Kidney epithelial cell (primary cell): ENCODE measurements at regions not wholly inside any gene's neighbourhood (a gene's known extent, or its start where the extent isn't known, plus 50 kb on each side); places are given as distances from the start of the nearest gene placed in this dataset.

Experiments
- DNase-seq: peaks from one replicate; pipeline ENCODE4 v3.0.0-alpha.2; 2010; ENCODE audit warnings: low read depth
- H3K27me3 ChIP-seq: 2 replicates; pipeline ENCODE4 v1.6.0; 2011; ENCODE audit warnings: low read length; ENCODE audit not compliant: control insufficient read depth, insufficient read depth
- H3K36me3 ChIP-seq: 2 replicates; pipeline ENCODE4 v1.5.1; 2011; ENCODE audit warnings: low read length; ENCODE audit not compliant: control insufficient read depth, insufficient read depth
- H3K4me3 ChIP-seq: 2 replicates; pipeline ENCODE4 v1.5.1; 2011; ENCODE audit warnings: low read depth, mild to moderate bottlenecking, control low read depth, low read length
- TF ChIP-seq, protein P1 (sequence below): IDR thresholded peaks from 2 replicates; pipeline ENCODE4 v1.5.1; 2011; ENCODE audit warnings: mild to moderate bottlenecking, moderate library complexity, low read length, control low read depth, inconsistent platforms; ENCODE audit not compliant: insufficient read depth, poor library complexity, severe bottlenecking

DNA sequence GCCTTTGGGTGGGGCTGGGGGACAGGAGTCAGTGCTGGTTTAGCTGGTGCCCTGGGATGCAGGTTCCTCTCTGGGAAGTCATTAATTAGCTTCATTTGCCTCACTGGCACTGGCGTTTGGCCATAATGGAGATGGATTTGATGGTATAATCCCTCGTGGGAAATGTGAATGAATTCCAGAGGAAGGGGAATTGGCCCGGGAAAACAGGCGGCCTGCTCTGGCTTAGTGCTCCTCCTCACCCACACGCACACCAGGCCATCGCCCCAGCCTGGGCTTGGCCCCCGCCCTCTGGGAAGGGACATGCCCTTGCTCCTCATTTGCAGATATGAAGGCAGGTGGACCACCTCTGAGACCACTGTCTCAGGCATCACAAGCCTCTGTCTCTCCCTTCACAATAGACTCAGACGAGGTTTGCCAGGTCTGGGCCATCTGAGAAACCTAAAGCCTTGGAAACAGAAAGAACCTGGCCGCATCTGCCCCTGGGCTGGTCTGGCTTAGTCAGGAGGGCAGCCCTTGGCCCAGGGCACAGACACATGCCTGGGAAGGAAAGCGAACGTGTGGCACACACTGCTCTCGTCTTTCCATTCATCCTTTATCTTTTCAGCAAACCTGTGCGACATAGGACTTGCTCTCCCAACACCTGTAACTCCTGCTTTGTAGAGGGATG is 199.2 kb upstream of the CDH4 start:
- peaks cover 6% of the 10 kb centered on the region for H3K27me3 ChIP-seq
- DNase-seq, result no peak
- TF ChIP-seq, protein P1, sequence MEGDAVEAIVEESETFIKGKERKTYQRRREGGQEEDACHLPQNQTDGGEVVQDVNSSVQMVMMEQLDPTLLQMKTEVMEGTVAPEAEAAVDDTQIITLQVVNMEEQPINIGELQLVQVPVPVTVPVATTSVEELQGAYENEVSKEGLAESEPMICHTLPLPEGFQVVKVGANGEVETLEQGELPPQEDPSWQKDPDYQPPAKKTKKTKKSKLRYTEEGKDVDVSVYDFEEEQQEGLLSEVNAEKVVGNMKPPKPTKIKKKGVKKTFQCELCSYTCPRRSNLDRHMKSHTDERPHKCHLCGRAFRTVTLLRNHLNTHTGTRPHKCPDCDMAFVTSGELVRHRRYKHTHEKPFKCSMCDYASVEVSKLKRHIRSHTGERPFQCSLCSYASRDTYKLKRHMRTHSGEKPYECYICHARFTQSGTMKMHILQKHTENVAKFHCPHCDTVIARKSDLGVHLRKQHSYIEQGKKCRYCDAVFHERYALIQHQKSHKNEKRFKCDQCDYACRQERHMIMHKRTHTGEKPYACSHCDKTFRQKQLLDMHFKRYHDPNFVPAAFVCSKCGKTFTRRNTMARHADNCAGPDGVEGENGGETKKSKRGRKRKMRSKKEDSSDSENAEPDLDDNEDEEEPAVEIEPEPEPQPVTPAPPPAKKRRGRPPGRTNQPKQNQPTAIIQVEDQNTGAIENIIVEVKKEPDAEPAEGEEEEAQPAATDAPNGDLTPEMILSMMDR, result no peak
- no peak overlapping the region for H3K4me3 ChIP-seq
- H3K36me3 ChIP-seq, result no peaks in the 10 kb centered on the region

DNA sequence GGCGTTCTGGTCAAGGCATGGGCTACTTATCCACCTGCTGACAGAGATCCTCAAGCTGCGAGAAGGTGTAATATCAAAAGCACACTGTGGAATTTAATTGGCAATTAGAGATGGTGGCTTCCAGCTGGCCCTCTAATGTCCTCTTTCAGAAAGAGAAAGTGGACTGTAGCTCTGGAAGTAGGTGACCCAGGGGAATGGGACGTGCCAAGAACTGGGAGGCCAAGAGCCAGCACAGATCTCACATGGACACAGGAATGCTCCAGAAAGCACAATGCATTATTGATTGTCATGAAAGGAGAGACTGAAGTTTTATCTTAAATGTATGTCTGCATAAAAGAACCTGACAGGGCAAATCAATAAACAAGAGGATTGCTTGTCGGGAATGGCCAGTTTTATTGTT is 198.6 kb upstream of the CDH4 start:
- TF ChIP-seq, protein P1, result no peak
- Histone ChIP-seq H3K36me3 (no peaks in the 10 kb centered on the region), H3K4me3 (no peak overlapping the region), H3K27me3 (peaks cover 6% of the 10 kb centered on the region)
- DNase-seq, result no peak

DNA sequence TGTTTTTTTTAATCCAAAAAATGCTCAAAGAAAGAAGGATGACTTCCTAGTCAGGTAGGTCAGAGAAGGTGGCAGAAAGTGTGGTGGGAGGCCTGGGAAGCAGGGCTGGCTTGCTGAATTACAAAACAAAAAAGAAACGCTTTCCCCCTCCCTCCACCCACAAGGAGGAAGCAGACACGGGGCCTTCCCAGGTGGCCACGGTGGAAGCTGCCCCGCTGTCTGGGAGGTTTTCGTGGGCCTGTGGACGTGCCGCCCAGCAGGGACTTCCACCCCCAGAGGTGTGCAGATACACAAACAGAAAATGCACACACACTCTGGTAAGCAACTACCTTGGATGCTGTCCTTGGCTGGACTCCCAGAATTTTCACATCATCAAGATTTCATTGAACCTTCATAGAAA is 198.2 kb upstream of the CDH4 start:
- no peak for DNase-seq
- Histone ChIP-seq H3K27me3 (peaks cover 6% of the 10 kb centered on the region), H3K4me3 (no peak overlapping the region), H3K36me3 (no peaks in the 10 kb centered on the region)
- TF ChIP-seq, protein P1, result no peak

DNA sequence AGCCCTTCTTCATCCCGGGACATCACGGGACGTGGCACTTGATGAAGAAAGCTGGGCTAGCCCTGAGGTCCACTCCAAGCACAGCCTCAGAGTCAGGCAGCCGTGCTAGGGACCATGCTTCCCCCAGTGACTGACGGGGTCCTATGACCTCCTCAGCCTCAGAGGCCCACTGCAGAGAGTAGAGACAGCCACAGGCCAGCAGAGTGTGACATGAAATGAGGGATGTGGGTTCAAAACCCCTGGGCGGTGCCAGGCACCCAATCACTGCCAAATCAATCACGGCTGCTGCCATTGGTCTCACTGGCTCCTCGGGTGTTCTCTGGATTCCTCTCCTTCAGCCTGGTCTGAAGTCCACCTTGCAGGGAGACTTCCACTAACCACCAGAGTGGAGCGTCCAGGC is 197.7 kb upstream of the CDH4 start:
- Histone ChIP-seq H3K4me3 (no peak overlapping the region), H3K27me3 (peaks cover 6% of the 10 kb centered on the region), H3K36me3 (no peaks in the 10 kb centered on the region)
- TF ChIP-seq, protein P1, result no peak
- DNase-seq, result no peak

DNA sequence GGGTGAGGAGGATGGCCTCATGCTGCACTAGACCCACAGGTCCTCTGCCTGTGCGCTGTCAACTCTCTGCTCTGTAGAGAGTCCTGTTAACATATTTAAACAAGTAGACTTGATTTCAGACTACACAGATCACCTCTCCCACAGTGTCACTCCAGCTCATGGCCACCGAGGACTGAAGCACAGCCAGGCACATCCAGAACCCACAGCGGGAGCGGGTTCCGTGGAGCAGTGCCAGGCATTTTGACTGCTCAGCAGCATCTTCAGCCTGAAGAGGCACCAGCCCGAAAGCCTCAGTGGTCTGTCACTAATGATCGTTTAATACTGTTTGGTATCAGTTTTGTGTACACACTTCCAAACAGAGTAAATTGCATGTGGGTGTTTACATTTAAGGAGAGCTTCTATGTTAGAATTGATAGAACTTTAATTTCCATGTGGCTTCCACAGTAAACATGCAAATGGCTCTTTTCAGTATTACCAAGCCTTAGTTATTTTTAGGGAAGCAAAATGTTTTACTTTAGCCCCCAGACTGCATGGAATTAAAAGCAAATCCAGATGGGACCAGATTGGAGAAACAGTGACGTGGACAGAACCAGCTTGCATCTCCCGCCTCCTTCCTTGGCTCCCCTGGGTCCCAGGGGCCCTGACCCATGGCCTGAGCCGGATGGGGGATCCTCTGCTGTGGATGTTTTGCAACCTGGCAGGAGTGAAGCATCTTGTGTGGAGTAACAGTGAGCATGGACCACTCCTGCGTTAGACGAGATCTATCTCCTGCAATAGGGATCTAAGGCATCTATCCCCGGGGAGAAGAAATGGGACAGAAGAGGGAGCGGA is 196.7 kb upstream of the CDH4 start:
- no peak for DNase-seq
- Histone ChIP-seq H3K36me3 (no peaks in the 10 kb centered on the region), H3K27me3 (peaks cover 6% of the 10 kb centered on the region), H3K4me3 (no peak overlapping the region)
- TF ChIP-seq, protein P1, result no peak
